ENCODE measurements at regions not wholly inside any gene's neighbourhood (a gene's known extent, or its start where the extent isn't known, plus 50 kb on each side); places are given as distances from the start of the nearest gene placed in this dataset.

- TF ChIP-seq CTCF (IDR thresholded peaks at IDR 0.05) (no peak), EZH2 (IDR thresholded peaks at IDR 0.05; ENCODE audit: borderline replicate concordance, insufficient read depth, low read depth, low read length, poor library complexity, severe bottlenecking) (no peak)
These were observed 134.0 kb downstream of the HFE start for GRCh38 chr6:26221186-26221585.

All from B cell (primary cell).